HG02588 (cell line): ENCODE measurements at regions not wholly inside any gene's neighbourhood (a gene's known extent, or its start where the extent isn't known, plus 50 kb on each side); places are given as distances from the start of the nearest gene placed in this dataset.

ENCODE experiments used
- ATAC-seq: cut with Tn5 transposase; IDR thresholded peaks from one replicate; pipeline ENCODE4 v1.9.1; 2021; ENCODE audit warnings: mild to moderate bottlenecking, moderate library complexity; ENCODE audit not compliant: unreplicated experiment

GRCh38 chr6:20023549-20024315, 186.6 kb downstream of the ID4 start:
- peak; percentile 77 for ATAC-seq

GRCh38 chr6:20024316-20024673, 187.1 kb downstream of the ID4 start:
- no peak for ATAC-seq

DNA sequence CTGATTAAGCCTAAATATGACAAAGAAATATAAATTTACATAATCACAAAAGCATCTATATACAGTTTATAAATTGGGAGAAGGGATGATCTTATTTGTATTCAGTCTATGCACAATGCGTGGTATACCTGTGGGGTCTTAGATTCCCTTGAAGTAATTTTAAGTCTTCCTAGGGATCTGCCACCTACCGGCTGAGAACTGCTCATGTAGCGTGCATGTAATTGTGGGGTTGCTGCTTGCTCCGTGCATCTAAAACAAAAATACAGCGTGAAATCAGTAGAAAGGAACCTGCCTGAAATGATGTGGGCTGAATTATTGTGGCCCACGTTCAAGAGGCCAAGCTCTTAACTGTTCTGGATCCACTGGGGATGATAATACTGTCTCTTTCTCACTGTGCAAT, 187.3 kb downstream of the MBOAT1 start:
- ATAC-seq: no peak

- no peak for ATAC-seq
These were observed 186.6 kb downstream of the MBOAT1 start for GRCh38 chr6:20025681-20026080.

GRCh38 chr6:20028143-20028542, 184.1 kb downstream of the MBOAT1 start:
- no peak for ATAC-seq

GRCh38 chr6:20028562-20028961, 183.7 kb downstream of the MBOAT1 start:
- ATAC-seq: no peak

GRCh38 chr6:20029979-20030378, 182.3 kb downstream of the MBOAT1 start:
- no peak for ATAC-seq

DNA sequence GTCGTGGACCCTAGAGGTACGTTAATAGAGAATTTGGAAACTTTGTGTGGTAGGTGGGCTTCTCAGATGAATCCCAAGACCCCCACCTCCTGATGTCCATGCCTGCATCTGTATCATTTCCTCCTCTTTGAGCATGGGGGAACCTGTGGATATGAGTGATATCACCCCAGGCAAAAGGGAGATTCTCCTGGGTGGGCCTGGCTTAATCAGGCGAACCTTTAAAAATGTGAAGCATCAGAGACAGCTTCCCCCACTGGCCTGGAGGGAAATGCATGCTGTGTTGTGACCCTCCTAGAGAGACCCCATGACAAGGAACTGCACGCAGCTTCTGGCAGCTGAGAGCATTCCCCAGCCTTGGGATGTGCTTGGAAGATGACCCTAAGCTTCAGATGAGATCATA, 180.9 kb downstream of the MBOAT1 start:
- ATAC-seq: no peak

DNA sequence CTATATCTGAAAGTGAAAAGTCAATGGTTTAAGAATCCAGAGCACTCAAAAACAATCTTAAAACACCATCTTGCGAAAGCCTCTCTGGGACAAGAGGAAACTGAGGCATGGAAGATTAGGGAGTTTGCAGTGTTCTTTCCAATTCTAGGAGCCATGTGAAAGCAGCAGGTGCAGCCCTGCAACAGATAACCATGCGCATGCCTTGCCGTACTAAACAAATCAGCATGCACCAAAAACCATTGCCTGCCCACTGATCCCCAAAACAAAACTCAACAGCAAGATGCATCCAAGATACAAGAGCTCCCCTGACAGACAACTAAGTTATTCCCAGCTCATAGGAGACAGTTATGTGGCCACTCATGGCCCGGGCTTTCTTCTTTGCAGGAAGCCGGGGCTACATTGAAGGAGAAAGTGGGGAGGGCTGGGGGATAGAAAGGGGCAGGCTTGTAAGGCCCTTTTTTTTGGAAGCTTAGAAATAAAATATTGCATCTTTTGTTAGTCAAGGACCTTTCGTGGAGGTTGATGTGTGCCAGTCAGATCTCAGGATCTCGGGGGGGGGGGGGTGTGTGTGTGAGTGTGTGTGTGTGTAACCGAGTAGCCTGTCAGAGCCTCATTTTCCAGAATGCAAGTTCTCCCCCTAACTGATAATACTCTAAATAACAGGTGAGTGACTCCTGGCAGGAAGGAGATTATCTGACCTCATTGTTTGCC, 178.4 kb downstream of the MBOAT1 start:
- ATAC-seq: no peak

- no peak for ATAC-seq
These were observed 177.9 kb downstream of the MBOAT1 start for GRCh38 chr6:20034408-20034769.

- ATAC-seq: no peak
These were observed 176.1 kb downstream of the MBOAT1 start for GRCh38 chr6:20036141-20036677.

DNA sequence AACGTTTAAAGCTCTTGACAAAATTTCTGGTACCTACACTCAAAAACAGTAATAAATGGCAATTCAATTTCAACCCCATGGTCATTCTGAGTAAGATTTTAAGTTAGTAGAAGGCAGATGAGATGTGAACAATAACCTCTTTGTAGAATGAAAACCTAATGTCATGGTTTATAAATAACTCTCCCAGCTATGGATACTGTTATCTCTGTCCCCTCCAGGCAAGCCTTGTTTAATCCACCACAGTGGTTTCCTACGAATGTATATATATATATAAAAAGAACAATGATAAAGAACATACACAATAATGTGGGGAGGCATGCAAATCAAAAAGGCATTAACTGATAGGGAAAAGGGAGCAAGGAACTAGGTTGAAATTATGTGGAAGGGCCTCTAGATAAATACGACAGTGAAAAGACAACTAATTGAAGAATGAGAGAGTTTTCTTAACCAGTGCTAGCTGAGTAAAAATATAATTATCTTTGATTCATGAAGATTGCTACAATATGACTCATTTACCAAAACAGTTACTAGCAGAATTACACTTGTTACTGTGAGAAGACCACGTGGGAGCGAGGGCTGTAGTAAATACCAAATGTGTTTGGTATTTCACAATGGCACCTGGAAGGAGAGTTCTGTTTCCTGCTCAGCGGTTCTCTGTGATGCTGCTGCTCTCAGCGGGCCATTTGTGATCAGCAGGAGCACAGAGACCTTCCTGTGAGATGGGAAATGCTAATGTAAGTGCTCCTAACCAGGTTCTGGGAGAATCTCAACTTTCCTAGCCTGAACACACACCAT, 173.7 kb downstream of the MBOAT1 start:
- ATAC-seq: no peak

DNA sequence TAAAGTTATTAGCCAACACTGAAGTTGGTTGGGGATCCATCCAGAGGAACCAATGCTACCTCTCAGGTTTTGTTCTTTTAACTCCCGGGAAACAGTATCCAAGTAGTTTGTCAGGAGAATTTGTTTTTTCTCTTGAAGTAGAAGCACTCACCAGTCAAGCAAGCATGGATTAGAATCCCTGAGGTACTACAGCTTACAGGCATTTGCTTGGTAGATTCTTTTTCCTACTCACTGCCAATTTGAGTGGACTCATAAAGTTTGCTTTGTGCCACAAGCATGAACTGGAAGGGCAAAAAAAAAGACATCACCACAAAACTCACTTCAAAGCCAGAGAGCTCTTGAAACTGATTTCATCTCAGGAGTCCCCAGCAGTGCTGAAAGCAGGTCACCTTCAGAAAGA, 167.4 kb downstream of the MBOAT1 start:
- no peak for ATAC-seq
